ENCODE measurements at regions not wholly inside any gene's neighbourhood (a gene's known extent, or its start where the extent isn't known, plus 50 kb on each side); places are given as distances from the start of the nearest gene placed in this dataset.

GRCh38 chr7:38112075-38112474 is 66.0 kb upstream of the STARD3NL start:
- H2AFZ ChIP-seq: no peak overlapping the region
- H3K27ac ChIP-seq: no peak overlapping the region
- H3K36me3 ChIP-seq (replicated peaks; ENCODE audit: insufficient read depth, low read depth): no peaks in the 10 kb centered on the region
- no peaks in the 10 kb centered on the region for H4K20me1 ChIP-seq (ENCODE audit: insufficient read depth, poor library complexity, severe bottlenecking)
- H3K9me2 ChIP-seq (replicated peaks; ENCODE audit: insufficient read depth): no peaks in the 10 kb centered on the region
- no peaks in the 10 kb centered on the region for H3K9me3 ChIP-seq (ENCODE audit: low read depth)
- no peak overlapping the region for H3K4me2 ChIP-seq
- no peak for DNase-seq (ENCODE audit: low spot score)
- WGBS (ENCODE audit: low lambda C conversion rate, missing lambda C conversion rate): 83% methylated on average over 2 of the region's 2 CpGs
- H3K4me1 ChIP-seq (ENCODE audit: insufficient read depth): no peaks in the 10 kb centered on the region
- H3K79me2 ChIP-seq: no peaks in the 10 kb centered on the region
- TF ChIP-seq EZH2phosphoT487 (IDR thresholded peaks at IDR 0.05; ENCODE audit: low read depth, severe bottlenecking, unreplicated experiment): no peak
- no peak for TF ChIP-seq EZH2 (IDR thresholded peaks at IDR 0.05; ENCODE audit: borderline replicate concordance)
- TF ChIP-seq CTCF (IDR thresholded peaks at IDR 0.05; ENCODE audit: poor library complexity): no peak
- no peaks in the 10 kb centered on the region for H3K27me3 ChIP-seq
- H3K4me3 ChIP-seq: no peak overlapping the region

DNA sequence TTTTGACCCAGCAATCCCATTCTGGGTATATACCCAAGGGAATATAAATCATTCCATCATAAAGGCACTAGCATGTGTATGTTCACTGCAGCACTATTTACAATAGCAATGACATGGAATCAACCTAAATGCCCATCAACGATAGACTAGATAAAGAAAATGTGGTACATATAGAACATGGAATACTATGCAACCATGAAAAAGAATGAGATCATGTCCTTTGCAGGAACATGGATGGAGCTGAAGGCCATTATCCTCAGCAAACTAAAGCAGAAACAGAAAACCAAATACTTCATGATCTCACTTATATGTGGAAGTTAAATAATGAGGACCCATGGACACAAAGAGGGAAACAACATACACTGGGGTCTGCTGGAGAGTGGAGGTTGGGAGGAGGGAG is 58.0 kb upstream of the STARD3NL start:
- no peak for DNase-seq (ENCODE audit: low spot score)
- Histone ChIP-seq H3K4me3 (no peak overlapping the region), H3K79me2 (no peaks in the 10 kb centered on the region), H3K27me3 (peaks cover 4% of the 10 kb centered on the region), H3K27ac (no peak overlapping the region), H4K20me1 (ENCODE audit: insufficient read depth, poor library complexity, severe bottlenecking) (no peaks in the 10 kb centered on the region), H3K4me1 (ENCODE audit: insufficient read depth) (no peaks in the 10 kb centered on the region), H3K9me3 (ENCODE audit: low read depth) (no peaks in the 10 kb centered on the region), H3K36me3 (replicated peaks; ENCODE audit: insufficient read depth, low read depth) (no peaks in the 10 kb centered on the region), H2AFZ (no peak overlapping the region), H3K9me2 (replicated peaks; ENCODE audit: insufficient read depth) (no peaks in the 10 kb centered on the region), H3K4me2 (no peak overlapping the region)
- 96% methylated on average over 1 of the region's 1 CpG for WGBS (ENCODE audit: low lambda C conversion rate, missing lambda C conversion rate)
- TF ChIP-seq CTCF (IDR thresholded peaks at IDR 0.05; ENCODE audit: poor library complexity): no peak
- no peak for TF ChIP-seq EZH2phosphoT487 (IDR thresholded peaks at IDR 0.05; ENCODE audit: low read depth, severe bottlenecking, unreplicated experiment)
- TF ChIP-seq EZH2 (IDR thresholded peaks at IDR 0.05; ENCODE audit: borderline replicate concordance): no peak

DNA sequence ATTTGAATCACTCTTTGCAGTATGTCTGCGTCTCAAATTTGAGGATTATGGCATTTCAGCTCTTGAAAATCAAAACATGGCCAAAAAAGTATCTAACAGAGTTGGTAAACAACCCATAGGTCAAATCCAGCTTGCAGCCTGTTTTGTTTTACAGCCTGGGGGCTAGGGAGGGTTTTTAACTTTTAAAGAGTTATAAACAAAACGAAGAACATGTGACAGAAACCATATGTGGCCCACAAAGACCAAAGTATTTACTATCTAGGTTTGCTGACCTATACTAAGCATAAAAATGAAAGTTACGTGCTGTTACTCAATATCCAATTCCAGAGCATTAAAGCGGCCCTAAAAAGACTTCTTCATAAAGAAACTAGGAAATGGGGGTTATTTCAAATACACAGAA is 55.5 kb upstream of the STARD3NL start:
- DNase-seq (ENCODE audit: low spot score): no peak
- no peak overlapping the region for H3K4me3 ChIP-seq
- peaks cover under 1% of the 10 kb centered on the region for H3K27me3 ChIP-seq
- H3K4me1 ChIP-seq (ENCODE audit: insufficient read depth): no peaks in the 10 kb centered on the region
- TF ChIP-seq EZH2phosphoT487 (IDR thresholded peaks at IDR 0.05; ENCODE audit: low read depth, severe bottlenecking, unreplicated experiment): no peak
- no peak for TF ChIP-seq CTCF (IDR thresholded peaks at IDR 0.05; ENCODE audit: poor library complexity)
- no peak for TF ChIP-seq EZH2 (IDR thresholded peaks at IDR 0.05; ENCODE audit: borderline replicate concordance)
- no peak overlapping the region for H3K4me2 ChIP-seq
- no peaks in the 10 kb centered on the region for H3K9me2 ChIP-seq (replicated peaks; ENCODE audit: insufficient read depth)
- no peak overlapping the region for H3K27ac ChIP-seq
- no peaks in the 10 kb centered on the region for H3K36me3 ChIP-seq (replicated peaks; ENCODE audit: insufficient read depth, low read depth)
- 59% methylated on average over 4 of the region's 4 CpGs for WGBS (ENCODE audit: low lambda C conversion rate, missing lambda C conversion rate)
- H3K79me2 ChIP-seq: no peaks in the 10 kb centered on the region
- H2AFZ ChIP-seq: no peak overlapping the region
- H4K20me1 ChIP-seq (ENCODE audit: insufficient read depth, poor library complexity, severe bottlenecking): no peaks in the 10 kb centered on the region
- no peaks in the 10 kb centered on the region for H3K9me3 ChIP-seq (ENCODE audit: low read depth)

GRCh38 chr7:38123494-38123893 is 54.6 kb upstream of the STARD3NL start:
- no peaks in the 10 kb centered on the region for H3K9me3 ChIP-seq (ENCODE audit: low read depth)
- TF ChIP-seq CTCF (IDR thresholded peaks at IDR 0.05; ENCODE audit: poor library complexity): no peak
- TF ChIP-seq EZH2phosphoT487 (IDR thresholded peaks at IDR 0.05; ENCODE audit: low read depth, severe bottlenecking, unreplicated experiment): no peak
- no peak for TF ChIP-seq EZH2 (IDR thresholded peaks at IDR 0.05; ENCODE audit: borderline replicate concordance)
- H3K27ac ChIP-seq: no peak overlapping the region
- H3K27me3 ChIP-seq: no peaks in the 10 kb centered on the region
- no peaks in the 10 kb centered on the region for H4K20me1 ChIP-seq (ENCODE audit: insufficient read depth, poor library complexity, severe bottlenecking)
- H3K4me3 ChIP-seq: no peak overlapping the region
- no peaks in the 10 kb centered on the region for H3K9me2 ChIP-seq (replicated peaks; ENCODE audit: insufficient read depth)
- no peaks in the 10 kb centered on the region for H3K79me2 ChIP-seq
- no peaks in the 10 kb centered on the region for H3K36me3 ChIP-seq (replicated peaks; ENCODE audit: insufficient read depth, low read depth)
- H3K4me1 ChIP-seq (ENCODE audit: insufficient read depth): no peaks in the 10 kb centered on the region
- H2AFZ ChIP-seq: no peak overlapping the region
- no peak overlapping the region for H3K4me2 ChIP-seq
- WGBS (ENCODE audit: low lambda C conversion rate, missing lambda C conversion rate): 97% methylated on average over 3 of the region's 3 CpGs
- no peak for DNase-seq (ENCODE audit: low spot score)

All from hepatocyte (in vitro differentiated cells).